Naive thymus-derived CD8-positive, alpha-beta T cell (primary cell): ENCODE measurements at regions not wholly inside any gene's neighbourhood (a gene's known extent, or its start where the extent isn't known, plus 50 kb on each side); places are given as distances from the start of the nearest gene placed in this dataset.

Source experiments
- ATAC-seq, 2 donors: fragments of 150-1000 bp; cut with Tn5 transposase in 1 of 2; sonication (Bioruptor Pico), chemical (Tn5 transposase) in 1 of 2; 1 replicate in 1 of 2; 2 replicates in 1 of 2; pipeline ENCODE4 v1.10.0; 2021; ENCODE audit warnings: mild to moderate bottlenecking in 2 of 2, moderate library complexity in 2 of 2
- POLR2A ChIA-PET: fragments of 350-600 bp; sonication (Branson Sonifier 250); formaldehyde crosslinking; loops from one replicate; lab custom pipeline; 2021; ENCODE audit warnings: antibody characterized with exemption; lab: Charles Lee
- DNase-seq, 10 donors: peaks; one replicate each; pipeline versions ENCODE4 v3.0.0 to v3.0.0-alpha.2; 2020 to 2022
- H3K27ac Mint-ChIP-seq, 10 donors: one replicate each; pipeline ENCODE4 v1.8.0; 2020 to 2022; ENCODE audit warnings: mild to moderate bottlenecking in 10 of 10, mixed read lengths in 10 of 10, moderate library complexity in 4 of 10, inconsistent platforms in 1 of 10
- H3K27me3 Mint-ChIP-seq, 5 donors: one replicate each; pipeline ENCODE4 v1.8.0; 2021 to 2022; ENCODE audit warnings: mixed read lengths in 5 of 5
- H3K36me3 Mint-ChIP-seq, 3 donors: one replicate each; pipeline ENCODE4 v1.8.0; 2020 to 2022; ENCODE audit warnings: mixed read lengths in 3 of 3, mild to moderate bottlenecking in 2 of 3, inconsistent platforms in 1 of 3
- H3K4me1 Mint-ChIP-seq, 4 donors: one replicate each; pipeline ENCODE4 v1.8.0; 2021 to 2022; ENCODE audit warnings: mixed read lengths in 4 of 4
- H3K4me3 Mint-ChIP-seq, 10 donors: one replicate each; pipeline ENCODE4 v1.8.0; 2020 to 2022; ENCODE audit warnings: mild to moderate bottlenecking in 10 of 10, mixed read lengths in 10 of 10, moderate library complexity in 6 of 10, inconsistent platforms in 1 of 10
- H3K9me3 Mint-ChIP-seq, 9 donors: one replicate each; pipeline ENCODE4 v1.8.0; 2020 to 2022; ENCODE audit warnings: mixed read lengths in 9 of 9, mild to moderate bottlenecking in 3 of 9, inconsistent platforms in 1 of 9, moderate library complexity in 1 of 9

DNA sequence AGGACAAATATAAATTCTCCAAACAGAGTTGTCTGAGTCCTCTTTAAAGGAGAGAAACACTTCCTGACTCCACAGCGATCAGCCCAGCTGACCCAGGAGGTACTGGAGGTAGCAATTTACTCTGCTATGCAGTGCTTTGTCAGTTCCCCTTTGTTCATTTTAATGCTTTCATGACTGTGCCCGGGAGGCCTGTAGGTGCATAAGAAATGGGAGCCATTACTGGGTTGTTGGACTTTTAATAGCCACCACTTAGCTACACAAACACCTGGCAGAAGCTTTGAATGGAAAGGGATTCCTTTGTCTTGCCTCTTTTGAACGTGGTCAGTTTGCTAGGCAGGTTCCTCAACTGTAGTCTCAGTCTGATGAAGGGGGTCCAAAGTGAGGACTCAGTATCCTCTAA, 59.0 kb upstream of the AFF2 start:
- Mint-ChIP-seq H3K4me3 (no peak overlapping the region), H3K36me3 (no peaks in the 10 kb centered on the region), H3K27ac (no peak overlapping the region), H3K9me3 (no peaks in the 10 kb centered on the region), H3K27me3 (no peaks in the 10 kb centered on the region), H3K4me1 (peaks cover 6 to 12% (median 9%) of the 10 kb centered on the region in 4 donors)
- POLR2A ChIA-PET, result no interaction called here
- DNase-seq (no peak), ATAC-seq (no peak)

DNA sequence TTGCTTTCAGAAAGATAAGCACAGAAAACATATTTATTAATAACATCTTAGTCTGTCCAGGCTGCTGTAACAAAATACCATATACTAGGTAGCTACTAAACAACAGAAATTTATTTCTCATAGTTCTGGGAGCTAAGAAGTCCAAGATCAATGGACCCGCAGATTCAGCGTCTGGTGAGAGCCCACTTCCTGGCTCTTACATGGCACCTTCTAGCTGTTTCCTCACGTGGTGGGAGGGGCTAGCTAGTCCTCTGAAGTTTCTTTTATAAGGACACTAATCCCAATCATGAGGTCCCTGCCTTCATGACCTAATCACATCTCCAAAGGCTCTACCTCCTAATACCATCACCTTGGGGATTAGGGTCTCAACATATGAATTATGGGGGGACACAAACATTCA, 57.2 kb upstream of the AFF2 start:
- POLR2A ChIA-PET, result interaction anchor here (0.7 kb wide), 1 partner anchor 62 kb away, joined by 3 read pairs; no protein-coding TSS in a partner anchor
- DNase-seq, result peak in 2 of 10 donors; percentile 1 to 8
- ATAC-seq, result peak in 1 of 2 donors; percentile 44
- H3K27ac Mint-ChIP-seq, result no peak overlapping the region
- no peaks in the 10 kb centered on the region for H3K27me3 Mint-ChIP-seq
- H3K9me3 Mint-ChIP-seq, result no peaks in the 10 kb centered on the region
- H3K4me3 Mint-ChIP-seq, result no peak overlapping the region
- H3K36me3 Mint-ChIP-seq, result no peaks in the 10 kb centered on the region
- H3K4me1 Mint-ChIP-seq, result peaks cover 6 to 12% (median 9%) of the 10 kb centered on the region in 4 donors

DNA sequence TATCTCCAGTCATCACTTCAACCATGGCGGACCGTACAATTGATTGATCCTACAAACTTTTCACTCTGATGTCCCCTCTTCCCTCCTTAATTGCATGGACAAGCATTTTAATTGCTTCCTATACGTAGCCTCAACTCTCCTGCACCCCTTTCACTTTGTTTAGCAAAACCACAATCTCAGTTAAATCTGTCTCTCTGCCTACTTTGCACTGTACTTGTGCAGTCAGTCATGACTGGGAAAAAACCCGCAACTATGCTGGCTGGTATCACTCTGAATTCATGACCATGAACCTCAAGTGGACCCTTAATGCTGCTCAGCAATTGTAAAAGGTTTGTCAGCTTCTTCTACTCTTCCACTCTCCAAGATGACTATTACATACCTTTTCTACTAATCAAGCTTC, 51.7 kb upstream of the AFF2 start:
- no peak overlapping the region for H3K27ac Mint-ChIP-seq
- peaks cover 0 to 8% (median 5%) of the 10 kb centered on the region in 4 donors for H3K4me1 Mint-ChIP-seq
- no peak for ATAC-seq
- peaks cover 0 to 3% (median 0%) of the 10 kb centered on the region in 9 donors for H3K9me3 Mint-ChIP-seq
- POLR2A ChIA-PET, result no interaction called here
- no peak for DNase-seq
- H3K4me3 Mint-ChIP-seq, result no peak overlapping the region
- no peaks in the 10 kb centered on the region for H3K36me3 Mint-ChIP-seq
- no peaks in the 10 kb centered on the region for H3K27me3 Mint-ChIP-seq
